ENCODE measurements at regions not wholly inside any gene's neighbourhood (a gene's known extent, or its start where the extent isn't known, plus 50 kb on each side); places are given as distances from the start of the nearest gene placed in this dataset.

DNA sequence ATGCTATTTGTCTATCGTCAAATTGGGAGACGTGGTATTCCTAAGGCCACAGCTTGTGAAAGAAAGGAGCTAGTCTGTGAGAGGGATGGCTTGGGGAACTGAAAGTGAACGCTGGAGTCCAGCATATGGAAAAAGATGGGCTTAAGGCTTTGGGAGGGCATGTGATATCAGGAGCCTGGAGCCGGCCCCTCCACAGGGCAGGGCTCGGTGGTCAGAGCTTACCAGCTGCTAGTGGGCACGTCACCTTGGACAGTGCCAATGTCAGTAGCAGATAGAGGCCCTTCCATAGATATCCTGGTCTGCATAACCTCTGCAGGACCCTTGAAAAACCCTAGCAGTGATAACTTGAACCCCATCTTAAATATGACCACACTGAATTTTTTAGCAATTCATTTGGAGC lies 259.1 kb upstream of the RAB6C start:
- no peak for DNase-seq (ENCODE audit: low read depth)
- TF ChIP-seq, protein P1, sequence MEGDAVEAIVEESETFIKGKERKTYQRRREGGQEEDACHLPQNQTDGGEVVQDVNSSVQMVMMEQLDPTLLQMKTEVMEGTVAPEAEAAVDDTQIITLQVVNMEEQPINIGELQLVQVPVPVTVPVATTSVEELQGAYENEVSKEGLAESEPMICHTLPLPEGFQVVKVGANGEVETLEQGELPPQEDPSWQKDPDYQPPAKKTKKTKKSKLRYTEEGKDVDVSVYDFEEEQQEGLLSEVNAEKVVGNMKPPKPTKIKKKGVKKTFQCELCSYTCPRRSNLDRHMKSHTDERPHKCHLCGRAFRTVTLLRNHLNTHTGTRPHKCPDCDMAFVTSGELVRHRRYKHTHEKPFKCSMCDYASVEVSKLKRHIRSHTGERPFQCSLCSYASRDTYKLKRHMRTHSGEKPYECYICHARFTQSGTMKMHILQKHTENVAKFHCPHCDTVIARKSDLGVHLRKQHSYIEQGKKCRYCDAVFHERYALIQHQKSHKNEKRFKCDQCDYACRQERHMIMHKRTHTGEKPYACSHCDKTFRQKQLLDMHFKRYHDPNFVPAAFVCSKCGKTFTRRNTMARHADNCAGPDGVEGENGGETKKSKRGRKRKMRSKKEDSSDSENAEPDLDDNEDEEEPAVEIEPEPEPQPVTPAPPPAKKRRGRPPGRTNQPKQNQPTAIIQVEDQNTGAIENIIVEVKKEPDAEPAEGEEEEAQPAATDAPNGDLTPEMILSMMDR (IDR thresholded peaks at IDR 0.05; ENCODE audit: control insufficient read depth, extremely low read depth, insufficient read depth): no peak
- H3K4me3 ChIP-seq (ENCODE audit: low read depth, low read length): no peak overlapping the region

DNA sequence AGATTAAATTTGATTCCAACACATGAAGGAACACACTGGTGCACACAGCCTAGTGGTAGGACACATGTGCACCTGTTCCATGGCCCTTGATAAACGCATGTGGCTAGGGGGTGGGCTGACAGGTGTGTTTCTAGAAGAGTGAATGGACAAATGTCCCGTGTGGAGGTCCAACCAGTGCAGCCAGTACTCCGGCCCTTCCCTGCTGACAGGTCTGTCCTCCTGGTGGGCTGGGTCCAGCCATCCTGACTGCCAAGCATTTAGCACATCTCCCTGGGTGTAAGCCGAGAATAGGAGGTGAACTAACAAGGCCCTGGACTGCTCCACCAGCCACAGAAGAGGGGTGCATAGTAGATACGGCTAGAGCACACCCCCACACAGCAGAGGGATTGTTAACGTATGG lies 258.7 kb upstream of the RAB6C start:
- TF ChIP-seq, protein P1 (IDR thresholded peaks at IDR 0.05; ENCODE audit: control insufficient read depth, extremely low read depth, insufficient read depth): no peak
- DNase-seq (ENCODE audit: low read depth): no peak
- no peak overlapping the region for H3K4me3 ChIP-seq (ENCODE audit: low read depth, low read length)

GRCh38 chr2:129721236-129721635 lies 258.2 kb upstream of the RAB6C start:
- no peak for DNase-seq (ENCODE audit: low read depth)
- H3K4me3 ChIP-seq (ENCODE audit: low read depth, low read length): no peak overlapping the region
- TF ChIP-seq, protein P1 (IDR thresholded peaks at IDR 0.05; ENCODE audit: control insufficient read depth, extremely low read depth, insufficient read depth): no peak

GRCh38 chr2:129721846-129722245 lies 257.6 kb upstream of the RAB6C start:
- no peak overlapping the region for H3K4me3 ChIP-seq (ENCODE audit: low read depth, low read length)
- TF ChIP-seq, protein P1 (IDR thresholded peaks at IDR 0.05; ENCODE audit: control insufficient read depth, extremely low read depth, insufficient read depth): no peak
- DNase-seq (ENCODE audit: low read depth): no peak

DNA sequence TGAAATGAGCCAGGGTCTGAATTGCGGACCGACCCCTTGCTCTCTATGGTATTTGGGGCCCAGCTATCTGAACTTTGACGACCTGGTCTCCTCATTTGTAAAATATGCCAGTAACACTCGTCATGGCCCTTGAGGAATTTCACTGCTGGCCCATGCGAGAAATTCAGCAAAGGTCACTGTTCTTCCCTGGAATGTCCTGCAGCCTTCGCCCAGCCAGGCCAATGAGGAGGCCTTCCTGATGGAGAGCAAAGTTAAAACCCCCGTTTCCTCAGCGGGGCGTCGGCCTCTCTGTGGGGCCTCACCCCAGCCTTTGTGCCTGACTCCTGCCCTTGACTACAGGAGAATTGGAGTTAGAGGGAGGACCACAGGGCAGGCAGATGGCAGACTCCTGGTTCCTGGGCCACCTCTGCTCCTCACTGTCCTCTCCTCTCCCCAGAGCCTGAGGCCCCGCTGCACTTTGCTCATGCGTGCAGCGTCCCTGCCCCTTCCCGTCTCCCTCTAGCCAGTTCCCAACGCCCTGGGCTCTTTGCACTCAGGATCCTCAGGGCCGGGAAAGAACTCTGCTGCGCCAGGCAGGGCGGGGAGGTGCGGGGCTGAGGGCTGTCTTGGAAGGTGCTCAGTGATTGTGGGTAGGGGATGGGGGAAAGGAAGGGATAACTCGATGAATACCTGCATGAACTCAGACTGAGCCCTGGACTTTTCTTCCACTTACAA lies 257.0 kb upstream of the RAB6C start:
- DNase-seq (ENCODE audit: low read depth): no peak
- no peak overlapping the region for H3K4me3 ChIP-seq (ENCODE audit: low read depth, low read length)
- TF ChIP-seq, protein P1 (IDR thresholded peaks at IDR 0.05; ENCODE audit: control insufficient read depth, extremely low read depth, insufficient read depth): no peak

GRCh38 chr2:129723277-129724020 lies 256.0 kb upstream of the RAB6C start:
- no peak overlapping the region for H3K4me3 ChIP-seq (ENCODE audit: low read depth, low read length)
- no peak for DNase-seq (ENCODE audit: low read depth)
- TF ChIP-seq, protein P1 (IDR thresholded peaks at IDR 0.05; ENCODE audit: control insufficient read depth, extremely low read depth, insufficient read depth): no peak

Data from LNCaP clone FGC (cell line).